GM12891 (cell line): ENCODE measurements at regions not wholly inside any gene's neighbourhood (a gene's known extent, or its start where the extent isn't known, plus 50 kb on each side); places are given as distances from the start of the nearest gene placed in this dataset.

Source experiments
- POLR2A ChIP-seq: IDR thresholded peaks from 2 replicates; pipeline ENCODE4 v1.6.1; 2011; ENCODE audit warnings: low read depth, low read length, control low read depth
- POU2F2 ChIP-seq: IDR thresholded peaks from 2 replicates; pipeline ENCODE4 v1.6.1; 2011; ENCODE audit warnings: low read depth, mild to moderate bottlenecking, control low read depth, low read length, moderate library complexity
- TAF1 ChIP-seq: IDR thresholded peaks from 2 replicates; pipeline ENCODE4 v1.6.1; 2011; ENCODE audit warnings: low read depth, low read length, control low read depth

DNA sequence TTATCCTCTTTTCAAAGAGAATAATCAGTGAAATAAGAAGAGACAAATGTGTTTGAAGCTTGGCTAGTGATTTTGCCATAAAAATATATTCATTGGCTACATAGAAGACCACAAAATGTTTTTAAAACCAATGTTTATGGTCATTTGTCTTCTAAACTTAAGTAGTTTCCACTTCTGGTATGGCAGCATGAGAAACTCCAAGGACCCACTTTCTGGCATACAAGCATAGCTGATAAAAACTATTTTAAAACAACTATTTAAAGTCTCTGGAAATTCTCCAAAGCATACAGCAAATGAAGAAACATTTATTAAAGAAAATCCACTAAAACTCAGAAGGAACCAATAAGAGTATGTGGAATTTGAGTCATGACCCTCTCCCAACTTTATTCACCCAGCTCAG lies 89.2 kb upstream of the TOMM7 start:
- TF ChIP-seq TAF1 (no peak), POLR2A (no peak), POU2F2 (no peak)
